ENCODE measurements at regions not wholly inside any gene's neighbourhood (a gene's known extent, or its start where the extent isn't known, plus 50 kb on each side); places are given as distances from the start of the nearest gene placed in this dataset.

GRCh38 chr15:97026781-97027180 is 696.3 kb downstream of the NR2F2 start:
- TF ChIP-seq CTCF (IDR thresholded peaks at IDR 0.05; ENCODE audit: low read depth, low read length): no peak
- no peak for DNase-seq (ENCODE audit: low read depth, low spot score)
- CTCF ChIA-PET: no interaction called here
- Histone ChIP-seq H3K27ac (ENCODE audit: low read depth, low read length) (no peak overlapping the region), H3K27me3 (ENCODE audit: control insufficient read depth, insufficient read depth, low read length) (no peaks in the 10 kb centered on the region), H3K9me3 (ENCODE audit: control insufficient read depth, insufficient read depth, low read length) (peaks cover 3% of the 10 kb centered on the region), H3K4me3 (ENCODE audit: low read depth, low read length) (no peak overlapping the region)
- POLR2A ChIA-PET: no interaction called here

- TF ChIP-seq CTCF (IDR thresholded peaks at IDR 0.05; ENCODE audit: low read depth, low read length): no peak
- POLR2A ChIA-PET: no interaction called here
- CTCF ChIA-PET: no interaction called here
- Histone ChIP-seq H3K27me3 (ENCODE audit: control insufficient read depth, insufficient read depth, low read length) (no peaks in the 10 kb centered on the region), H3K4me3 (ENCODE audit: low read depth, low read length) (no peak overlapping the region), H3K9me3 (ENCODE audit: control insufficient read depth, insufficient read depth, low read length) (peaks cover 3% of the 10 kb centered on the region; the same call in 1 of the 2 replicates), H3K27ac (ENCODE audit: low read depth, low read length) (no peak overlapping the region)
- no peak for DNase-seq (ENCODE audit: low read depth, low spot score)
These were observed 697.3 kb downstream of the NR2F2 start for GRCh38 chr15:97027772-97028171.

- H3K9me3 ChIP-seq (ENCODE audit: control insufficient read depth, insufficient read depth, low read length): peaks cover 3% of the 10 kb centered on the region; the same call in 1 of the 2 replicates
- ChIA-PET POLR2A (no interaction called here), CTCF (no interaction called here)
- H3K27me3 ChIP-seq (ENCODE audit: control insufficient read depth, insufficient read depth, low read length): no peaks in the 10 kb centered on the region
- H3K27ac ChIP-seq (ENCODE audit: low read depth, low read length): no peak overlapping the region
- no peak for TF ChIP-seq CTCF (IDR thresholded peaks at IDR 0.05; ENCODE audit: low read depth, low read length)
- no peak for DNase-seq (ENCODE audit: low read depth, low spot score)
- H3K4me3 ChIP-seq (ENCODE audit: low read depth, low read length): no peak overlapping the region
These were observed 699.8 kb downstream of the NR2F2 start for GRCh38 chr15:97030251-97030650.

GRCh38 chr15:97036301-97036700 is 705.8 kb downstream of the NR2F2 start:
- DNase-seq (ENCODE audit: low read depth, low spot score): no peak
- CTCF ChIA-PET: no interaction called here
- POLR2A ChIA-PET: no interaction called here
- Histone ChIP-seq H3K4me3 (ENCODE audit: low read depth, low read length) (no peak overlapping the region), H3K27ac (ENCODE audit: low read depth, low read length) (no peak overlapping the region), H3K9me3 (ENCODE audit: control insufficient read depth, insufficient read depth, low read length) (no peaks in the 10 kb centered on the region), H3K27me3 (ENCODE audit: control insufficient read depth, insufficient read depth, low read length) (no peaks in the 10 kb centered on the region)
- TF ChIP-seq CTCF (IDR thresholded peaks at IDR 0.05; ENCODE audit: low read depth, low read length): no peak

DNA sequence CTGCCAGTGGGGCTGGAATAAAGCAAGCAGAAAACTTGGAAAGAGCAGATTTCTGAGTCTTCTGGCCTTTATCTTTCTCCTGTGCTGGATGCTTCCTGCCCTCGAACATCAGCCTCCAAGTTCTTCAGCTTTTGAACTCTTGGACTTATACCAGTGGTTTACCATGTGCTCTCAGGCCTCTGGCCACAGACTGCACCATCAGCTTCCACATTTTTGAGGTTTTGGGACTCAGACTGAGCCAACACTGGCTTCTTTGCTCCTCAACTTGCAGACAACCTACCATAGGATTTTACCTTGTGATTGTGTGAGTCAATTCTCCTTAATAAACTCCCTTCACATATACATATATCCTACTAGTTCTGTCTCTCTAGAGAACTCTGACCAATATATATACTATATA is 706.6 kb downstream of the NR2F2 start:
- H3K4me3 ChIP-seq (ENCODE audit: low read depth, low read length): no peak overlapping the region
- H3K27ac ChIP-seq (ENCODE audit: low read depth, low read length): no peak overlapping the region
- no peaks in the 10 kb centered on the region for H3K9me3 ChIP-seq (ENCODE audit: control insufficient read depth, insufficient read depth, low read length)
- TF ChIP-seq CTCF (IDR thresholded peaks at IDR 0.05; ENCODE audit: low read depth, low read length): no peak
- DNase-seq (ENCODE audit: low read depth, low spot score): no peak
- ChIA-PET POLR2A (no interaction called here), CTCF (no interaction called here)
- no peaks in the 10 kb centered on the region for H3K27me3 ChIP-seq (ENCODE audit: control insufficient read depth, insufficient read depth, low read length)
